GM19397 (cell line): ENCODE measurements at regions not wholly inside any gene's neighbourhood (a gene's known extent, or its start where the extent isn't known, plus 50 kb on each side); places are given as distances from the start of the nearest gene placed in this dataset.
"Not testable (repeated sequence)": the region's sequence is repeated elsewhere in the genome, so short reads cannot be mapped to it uniquely, and the experiment has no call there.

ENCODE experiments used
- ATAC-seq: cut with Tn5 transposase; IDR thresholded peaks from one replicate; pipeline ENCODE4 v1.9.1; 2021; ENCODE audit warnings: mild to moderate bottlenecking, moderate library complexity; ENCODE audit not compliant: unreplicated experiment

DNA sequence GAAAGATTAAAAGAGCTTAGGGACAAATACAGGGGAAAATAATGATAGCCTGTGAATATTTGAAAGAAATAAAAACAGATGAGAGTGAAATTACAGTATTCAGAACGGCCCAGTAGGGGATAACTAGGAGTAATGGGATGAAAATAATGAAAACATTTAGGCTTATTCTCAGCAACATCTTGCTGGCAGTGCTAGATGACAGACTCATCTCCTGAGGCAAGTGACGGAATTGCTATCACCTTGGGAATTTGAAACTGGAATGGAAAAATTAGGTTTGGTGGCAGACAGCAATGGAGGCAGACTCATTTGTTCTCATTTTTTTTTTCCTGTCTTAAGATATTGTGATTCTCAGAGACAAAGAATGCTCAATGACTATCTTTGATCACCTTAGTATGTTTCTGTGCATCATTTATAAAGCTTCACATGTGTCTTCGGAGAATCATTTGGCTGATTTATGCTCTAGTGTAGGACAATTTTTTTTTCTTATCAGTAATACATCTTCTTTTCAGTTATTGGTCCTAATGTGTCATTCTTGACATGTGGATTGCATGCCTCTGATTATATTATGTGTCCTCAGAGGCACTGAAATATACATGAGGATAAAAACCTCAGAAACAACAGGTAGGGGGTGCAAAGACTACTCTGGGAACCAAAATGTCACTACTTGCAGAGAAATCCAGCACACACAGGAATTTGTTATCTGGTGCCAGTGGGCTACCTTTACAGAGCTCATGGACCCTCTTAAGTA lies 711.7 kb downstream of the EDEM1 start:
- ATAC-seq, result no peak

- no peak for ATAC-seq
Observed at GRCh38 chr3:5917932-5918331, 730.4 kb downstream of the EDEM1 start.

GRCh38 chr3:5918626-5919025 lies 731.1 kb downstream of the EDEM1 start:
- no peak for ATAC-seq

GRCh38 chr3:5929027-5929426 lies 741.5 kb downstream of the EDEM1 start:
- ATAC-seq, result no peak

DNA sequence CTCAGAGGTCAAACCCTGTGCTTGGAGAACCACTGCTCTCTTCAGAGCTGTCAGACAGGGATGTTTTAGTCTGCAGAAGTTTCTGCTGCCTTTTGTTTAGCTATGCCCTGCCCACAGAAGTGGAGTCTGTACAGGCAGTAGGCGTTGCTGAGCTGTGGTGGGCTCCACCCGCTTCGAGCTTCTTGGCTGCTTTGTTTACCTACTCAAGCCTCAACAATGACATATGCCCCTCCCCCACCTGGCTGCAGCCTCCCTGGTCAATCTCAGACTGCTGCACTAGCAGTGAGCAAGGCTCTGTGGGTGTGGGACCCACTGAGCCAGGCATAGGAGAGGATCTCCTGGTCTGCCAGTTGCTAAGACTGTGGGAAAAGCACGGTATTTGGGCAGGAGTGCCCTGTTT lies 756.6 kb downstream of the EDEM1 start:
- ATAC-seq, result not testable (repeated sequence)

DNA sequence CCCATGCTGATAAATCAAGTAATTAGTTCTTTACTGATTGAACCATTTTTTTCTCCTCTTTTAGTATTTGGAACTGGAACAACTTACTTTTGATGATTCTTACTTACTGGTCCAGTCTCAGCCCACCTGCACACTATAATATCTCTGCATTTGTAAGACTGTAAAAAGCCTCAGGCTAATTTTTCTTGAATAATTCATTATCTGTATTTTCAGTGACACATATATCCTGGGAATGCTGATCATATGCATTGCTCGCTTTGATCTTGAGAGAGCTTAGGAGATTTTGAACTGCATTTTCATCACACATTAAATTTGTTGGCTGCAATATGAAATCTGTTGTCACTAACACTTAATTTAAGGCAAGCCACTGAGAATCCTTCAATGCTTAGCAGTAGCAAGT lies 760.6 kb downstream of the EDEM1 start:
- no peak for ATAC-seq

- ATAC-seq, result no peak
Observed at GRCh38 chr3:5951026-5951425, 763.5 kb downstream of the EDEM1 start.

- no peak for ATAC-seq
Observed at GRCh38 chr3:5972586-5972985, 785.1 kb downstream of the EDEM1 start.

- no peak for ATAC-seq
Observed at GRCh38 chr3:5974630-5975322, 787.3 kb downstream of the EDEM1 start.

GRCh38 chr3:5977331-5977730 lies 789.8 kb downstream of the EDEM1 start:
- no peak for ATAC-seq

DNA sequence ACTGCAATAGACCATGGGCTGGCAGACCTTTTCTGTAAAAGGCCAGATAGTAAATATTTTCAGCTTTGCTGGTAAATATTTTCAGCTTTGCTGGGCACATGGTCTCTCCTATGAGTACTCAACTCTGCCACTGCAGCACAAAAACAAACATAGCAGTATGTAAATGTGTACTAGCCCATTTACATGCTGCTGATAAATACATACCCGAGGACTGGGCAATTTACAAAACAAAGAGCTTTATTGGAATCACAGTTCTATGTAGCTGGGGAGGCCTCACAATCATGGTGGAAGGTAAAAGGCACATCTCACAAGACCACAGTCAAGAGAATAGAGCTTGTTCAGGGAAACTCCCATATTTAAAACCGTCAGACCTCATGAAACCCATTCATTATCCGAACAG lies 793.0 kb downstream of the EDEM1 start:
- no peak for ATAC-seq

- no peak for ATAC-seq
Observed at GRCh38 chr3:5994651-5995050, 807.1 kb downstream of the EDEM1 start.

DNA sequence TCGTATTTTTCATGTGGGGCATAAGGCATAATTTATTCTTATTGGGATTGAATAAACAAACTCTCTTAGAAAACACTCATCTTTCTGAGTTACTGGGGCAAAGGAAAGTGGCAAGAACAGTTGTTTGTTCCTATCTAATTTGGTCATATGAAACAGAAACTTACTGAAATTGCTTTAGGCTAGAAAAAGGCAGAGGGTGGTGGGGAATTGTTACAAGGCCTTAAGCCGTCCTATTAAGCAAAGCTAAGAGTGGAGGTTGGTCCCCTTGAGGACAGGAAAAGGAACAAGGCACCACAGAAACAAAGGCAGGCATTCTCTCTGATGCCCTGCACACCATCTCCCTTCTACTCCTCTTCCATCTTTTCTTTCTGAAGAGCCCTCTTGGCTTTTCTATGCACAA lies 830.9 kb downstream of the EDEM1 start:
- no peak for ATAC-seq

DNA sequence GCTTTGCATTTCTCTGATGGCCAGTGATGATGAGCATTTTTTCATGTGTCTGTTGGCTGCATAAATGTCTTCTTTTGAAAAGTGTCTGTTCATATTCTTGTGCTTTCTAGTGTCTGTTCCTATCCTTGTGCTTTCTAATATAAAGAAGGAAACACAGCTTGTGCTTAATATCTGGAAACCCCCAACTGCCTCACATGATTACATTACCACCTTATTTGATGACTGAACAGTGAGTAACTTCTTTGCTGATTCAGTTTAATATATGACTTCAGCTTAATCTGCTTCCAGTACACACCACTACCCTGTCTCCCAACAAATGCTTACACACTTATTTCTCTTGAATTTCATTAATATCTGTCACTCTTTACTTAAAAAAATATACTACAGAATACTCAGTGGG lies 835.1 kb downstream of the EDEM1 start:
- ATAC-seq, result no peak

GRCh38 chr3:6025032-6025431 lies 835.9 kb upstream of the GRM7 start:
- ATAC-seq, result no peak

- ATAC-seq, result not testable (repeated sequence)
Observed at GRCh38 chr3:6030648-6031047, 830.3 kb upstream of the GRM7 start.

DNA sequence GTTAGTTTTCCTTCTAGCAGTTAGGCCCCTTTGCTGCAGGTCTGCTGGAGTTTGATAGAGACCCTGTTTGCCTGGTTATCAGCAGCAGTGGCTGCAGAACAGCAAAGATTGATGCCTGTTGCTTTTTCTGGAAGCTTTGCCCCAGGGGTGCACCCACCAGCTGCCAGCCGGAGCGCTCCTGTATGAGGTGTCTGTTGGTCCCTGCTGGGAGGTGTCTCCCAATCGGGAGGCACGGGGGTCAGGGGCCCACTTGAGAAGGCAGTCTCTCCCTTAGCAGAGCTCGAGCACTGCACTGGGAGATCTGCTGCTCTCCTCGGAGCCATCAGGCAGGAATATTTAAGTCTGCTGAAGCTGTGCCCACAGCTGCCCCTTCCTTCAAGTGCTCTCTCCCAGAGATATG lies 825.3 kb upstream of the GRM7 start:
- ATAC-seq, result no peak

- ATAC-seq, result no peak
Observed at GRCh38 chr3:6039971-6040370, 820.9 kb upstream of the GRM7 start.

DNA sequence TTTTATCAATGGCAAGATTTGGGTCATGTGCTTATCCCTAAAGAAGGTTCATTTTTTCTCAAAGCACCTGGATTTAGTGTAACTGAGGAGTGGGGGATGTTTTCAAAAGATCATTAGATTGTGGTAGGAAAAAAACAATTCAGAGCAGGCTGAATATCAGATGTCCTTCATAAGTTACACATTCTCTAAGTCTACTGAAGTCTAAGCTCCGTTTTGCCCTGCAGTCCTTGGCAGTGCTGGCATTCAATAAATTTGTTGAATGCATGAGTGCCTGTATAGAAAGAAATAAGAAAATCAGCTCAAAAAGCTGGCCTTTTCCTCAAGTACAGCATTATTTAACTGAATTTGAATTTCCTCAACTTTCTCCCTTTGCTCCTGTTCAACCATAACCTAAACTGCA lies 819.0 kb upstream of the GRM7 start:
- ATAC-seq, result no peak

DNA sequence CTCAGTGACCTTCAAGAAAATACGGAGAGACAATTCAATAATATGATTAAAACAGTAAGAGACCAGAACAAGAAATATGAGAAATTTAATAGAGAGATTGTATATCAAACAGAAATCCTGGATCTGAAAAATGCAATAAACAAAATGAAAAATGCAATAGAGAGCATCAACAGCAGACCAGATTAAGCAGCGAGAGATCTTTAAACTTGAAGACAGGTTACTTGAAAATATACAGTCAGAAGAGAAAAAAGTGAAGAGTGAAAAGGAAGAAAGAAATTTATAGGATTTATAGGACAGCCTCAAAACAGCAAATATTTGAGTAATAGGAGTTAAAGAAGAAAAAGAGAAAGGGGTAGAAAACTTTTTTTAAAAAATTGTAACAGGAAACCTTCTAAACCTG lies 813.9 kb upstream of the GRM7 start:
- ATAC-seq, result no peak

DNA sequence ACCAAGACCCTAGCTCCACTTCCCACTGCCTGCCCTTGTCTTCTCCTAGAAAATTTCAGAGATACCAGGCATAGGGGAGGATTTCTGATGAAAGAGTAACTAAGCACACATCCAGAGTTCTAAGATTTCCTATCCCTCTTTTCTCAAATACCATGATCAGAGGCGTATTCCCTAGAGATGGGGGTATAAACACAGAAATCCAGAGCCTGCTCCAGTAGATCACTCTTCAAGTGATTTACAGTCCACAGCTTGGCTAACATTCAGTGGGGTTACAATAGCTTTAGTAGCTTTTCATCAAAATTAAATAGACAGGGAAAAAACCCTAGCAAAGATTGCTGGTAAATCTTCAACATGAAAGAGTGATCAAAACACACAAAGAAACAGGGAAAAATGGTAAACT lies 800.7 kb upstream of the GRM7 start:
- ATAC-seq, result no peak

DNA sequence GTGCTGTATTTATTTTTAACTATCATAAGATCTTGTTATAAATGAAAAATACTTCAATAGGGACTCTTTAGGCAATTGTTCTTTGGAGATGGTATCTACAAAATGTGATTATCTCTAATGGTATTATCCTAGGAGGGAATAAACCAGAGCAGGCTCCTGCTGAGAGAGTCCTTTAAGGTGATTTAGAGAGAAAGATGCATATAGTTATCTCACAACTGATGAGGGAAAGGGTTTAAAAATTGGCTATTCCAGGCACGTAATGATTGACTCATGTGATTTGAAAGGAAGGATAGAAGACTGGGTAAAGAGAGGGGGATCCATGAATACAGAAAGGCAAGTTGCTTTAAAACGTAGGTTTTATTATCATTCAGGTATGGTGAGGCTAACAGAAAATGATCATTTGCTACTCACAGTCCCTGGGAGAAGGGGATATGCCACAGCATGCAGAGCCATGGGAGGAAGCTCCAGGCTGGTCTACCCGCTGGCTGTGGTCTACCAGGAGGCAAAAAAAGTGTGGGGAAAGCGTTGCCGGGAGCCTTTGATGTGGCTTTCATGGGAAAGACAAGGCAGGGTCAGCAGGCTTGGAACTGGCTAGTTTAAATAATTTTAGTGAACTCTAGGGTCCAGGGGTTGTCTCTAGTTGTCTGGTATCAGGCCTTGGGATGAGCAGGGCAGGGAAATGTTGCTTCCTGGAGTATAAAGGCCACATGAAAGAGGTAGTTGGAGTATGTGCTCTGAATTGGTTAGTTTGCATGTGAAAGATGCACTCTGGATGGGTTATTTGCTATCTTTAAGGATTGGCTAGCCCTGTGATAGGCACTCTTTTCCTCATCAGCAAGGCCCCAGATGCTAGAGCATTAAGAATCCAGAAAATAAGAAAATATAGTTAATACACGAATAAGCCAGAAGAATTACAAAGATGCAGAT lies 798.4 kb upstream of the GRM7 start:
- ATAC-seq, result no peak
